ENCODE measurements at regions not wholly inside any gene's neighbourhood (a gene's known extent, or its start where the extent isn't known, plus 50 kb on each side); places are given as distances from the start of the nearest gene placed in this dataset.

- no peaks in the 10 kb centered on the region for H3K4me1 ChIP-seq (ENCODE audit: control insufficient read depth in 2 of 2, insufficient read depth in 2 of 2, low read length in 2 of 2)
- H3K27me3 ChIP-seq (ENCODE audit: control insufficient read depth in 2 of 2, insufficient read depth in 1 of 2, low read length in 1 of 2) = no peaks in the 10 kb centered on the region
- no peaks in the 10 kb centered on the region for H3K9me3 ChIP-seq (ENCODE audit: control insufficient read depth in 2 of 2, insufficient read depth in 1 of 2, low read length in 1 of 2)
- H3K4me3 ChIP-seq (ENCODE audit: low read length in 2 of 2) = no peak overlapping the region
- no peak overlapping the region for H3K27ac ChIP-seq (ENCODE audit: low read depth in 1 of 2, low read length in 1 of 2)
- DNase-seq (ENCODE audit: low read depth in 6 of 9, low spot score in 9 of 9) = no peak
- H3K36me3 ChIP-seq (ENCODE audit: control insufficient read depth in 2 of 2, insufficient read depth in 2 of 2, low read length in 1 of 2) = no peaks in the 10 kb centered on the region
Observed at GRCh38 chr9:7265181-7265580, 507.4 kb downstream of the KDM4C start.

GRCh38 chr9:7259544-7260241, 501.9 kb downstream of the KDM4C start:
- WGBS = 93% methylated on average over 6 of the region's 6 CpGs
- no peaks in the 10 kb centered on the region for H3K9me3 ChIP-seq (ENCODE audit: control insufficient read depth in 2 of 2, insufficient read depth in 1 of 2, low read length in 1 of 2)
- H3K27me3 ChIP-seq (ENCODE audit: control insufficient read depth in 2 of 2, insufficient read depth in 1 of 2, low read length in 1 of 2) = no peaks in the 10 kb centered on the region
- H3K4me1 ChIP-seq (ENCODE audit: control insufficient read depth in 2 of 2, insufficient read depth in 2 of 2, low read length in 2 of 2) = no peaks in the 10 kb centered on the region
- DNase-seq (ENCODE audit: low read depth in 6 of 9, low spot score in 9 of 9) = peak in 2 of 9 donors; percentile 16 to 29
- no peaks in the 10 kb centered on the region for H3K36me3 ChIP-seq (ENCODE audit: control insufficient read depth in 2 of 2, insufficient read depth in 2 of 2, low read length in 1 of 2)
- no peak overlapping the region for H3K27ac ChIP-seq (ENCODE audit: low read depth in 1 of 2, low read length in 1 of 2)
- no peak overlapping the region for H3K4me3 ChIP-seq (ENCODE audit: low read length in 2 of 2)

- no peaks in the 10 kb centered on the region for H3K36me3 ChIP-seq (ENCODE audit: control insufficient read depth in 2 of 2, insufficient read depth in 2 of 2, low read length in 1 of 2)
- 91% methylated on average over 3 of the region's 3 CpGs for WGBS
- no peaks in the 10 kb centered on the region for H3K27me3 ChIP-seq (ENCODE audit: control insufficient read depth in 2 of 2, insufficient read depth in 1 of 2, low read length in 1 of 2)
- H3K9me3 ChIP-seq (ENCODE audit: control insufficient read depth in 2 of 2, insufficient read depth in 1 of 2, low read length in 1 of 2) = no peaks in the 10 kb centered on the region
- H3K27ac ChIP-seq (ENCODE audit: low read depth in 1 of 2, low read length in 1 of 2) = no peak overlapping the region
- H3K4me1 ChIP-seq (ENCODE audit: control insufficient read depth in 2 of 2, insufficient read depth in 2 of 2, low read length in 2 of 2) = no peaks in the 10 kb centered on the region
- no peak for DNase-seq (ENCODE audit: low read depth in 6 of 9, low spot score in 9 of 9)
- no peak overlapping the region for H3K4me3 ChIP-seq (ENCODE audit: low read length in 2 of 2)
Observed at GRCh38 chr9:7258688-7259396, 501.1 kb downstream of the KDM4C start.

- DNase-seq (ENCODE audit: low read depth in 6 of 9, low spot score in 9 of 9) = no peak
- Histone ChIP-seq H3K9me3 (ENCODE audit: control insufficient read depth in 2 of 2, insufficient read depth in 1 of 2, low read length in 1 of 2) (no peaks in the 10 kb centered on the region), H3K4me3 (ENCODE audit: low read length in 2 of 2) (no peak overlapping the region), H3K27ac (ENCODE audit: low read depth in 1 of 2, low read length in 1 of 2) (no peak overlapping the region), H3K27me3 (ENCODE audit: control insufficient read depth in 2 of 2, insufficient read depth in 1 of 2, low read length in 1 of 2) (no peaks in the 10 kb centered on the region), H3K36me3 (ENCODE audit: control insufficient read depth in 2 of 2, insufficient read depth in 2 of 2, low read length in 1 of 2) (no peaks in the 10 kb centered on the region), H3K4me1 (ENCODE audit: control insufficient read depth in 2 of 2, insufficient read depth in 2 of 2, low read length in 2 of 2) (no peaks in the 10 kb centered on the region)
- WGBS = 94% methylated on average over 3 of the region's 3 CpGs
Observed at GRCh38 chr9:7246917-7247522, 489.2 kb downstream of the KDM4C start.

- no peak for DNase-seq (ENCODE audit: low read depth in 6 of 9, low spot score in 9 of 9)
Observed at GRCh38 chr9:7245976-7246580, 488.3 kb downstream of the KDM4C start.

GRCh38 chr9:7243838-7244237, 486.1 kb downstream of the KDM4C start:
- no peaks in the 10 kb centered on the region for H3K36me3 ChIP-seq (ENCODE audit: control insufficient read depth in 2 of 2, insufficient read depth in 2 of 2, low read length in 1 of 2)
- H3K27ac ChIP-seq (ENCODE audit: low read depth in 1 of 2, low read length in 1 of 2) = no peak overlapping the region
- no peak for DNase-seq (ENCODE audit: low read depth in 6 of 9, low spot score in 9 of 9)
- H3K9me3 ChIP-seq (ENCODE audit: control insufficient read depth in 2 of 2, insufficient read depth in 1 of 2, low read length in 1 of 2) = no peaks in the 10 kb centered on the region
- H3K4me1 ChIP-seq (ENCODE audit: control insufficient read depth in 2 of 2, insufficient read depth in 2 of 2, low read length in 2 of 2) = no peaks in the 10 kb centered on the region
- no peaks in the 10 kb centered on the region for H3K27me3 ChIP-seq (ENCODE audit: control insufficient read depth in 2 of 2, insufficient read depth in 1 of 2, low read length in 1 of 2)
- H3K4me3 ChIP-seq (ENCODE audit: low read length in 2 of 2) = no peak overlapping the region

More at GRCh38 chr9:7245976-7246580, 488.3 kb downstream of the KDM4C start:
- no peaks in the 10 kb centered on the region for H3K36me3 ChIP-seq (ENCODE audit: control insufficient read depth in 2 of 2, insufficient read depth in 2 of 2, low read length in 1 of 2)
- no peak overlapping the region for H3K27ac ChIP-seq (ENCODE audit: low read depth in 1 of 2, low read length in 1 of 2)
- WGBS = 40% methylated on average over 8 of the region's 8 CpGs
- no peaks in the 10 kb centered on the region for H3K9me3 ChIP-seq (ENCODE audit: control insufficient read depth in 2 of 2, insufficient read depth in 1 of 2, low read length in 1 of 2)
- no peaks in the 10 kb centered on the region for H3K4me1 ChIP-seq (ENCODE audit: control insufficient read depth in 2 of 2, insufficient read depth in 2 of 2, low read length in 2 of 2)
- H3K4me3 ChIP-seq (ENCODE audit: low read length in 2 of 2) = no peak overlapping the region
- H3K27me3 ChIP-seq (ENCODE audit: control insufficient read depth in 2 of 2, insufficient read depth in 1 of 2, low read length in 1 of 2) = no peaks in the 10 kb centered on the region

- WGBS = 96% methylated on average over 1 of the region's 1 CpG
- no peaks in the 10 kb centered on the region for H3K27me3 ChIP-seq (ENCODE audit: control insufficient read depth in 2 of 2, insufficient read depth in 1 of 2, low read length in 1 of 2)
- peaks cover 0 to 7% of the 10 kb centered on the region in 2 donors for H3K4me1 ChIP-seq (ENCODE audit: control insufficient read depth in 2 of 2, insufficient read depth in 2 of 2, low read length in 2 of 2)
- H3K4me3 ChIP-seq (ENCODE audit: low read length in 2 of 2) = no peak overlapping the region
- H3K27ac ChIP-seq (ENCODE audit: low read depth in 1 of 2, low read length in 1 of 2) = no peak overlapping the region
- DNase-seq (ENCODE audit: low read depth in 6 of 9, low spot score in 9 of 9) = no peak
- H3K36me3 ChIP-seq (ENCODE audit: control insufficient read depth in 2 of 2, insufficient read depth in 2 of 2, low read length in 1 of 2) = no peaks in the 10 kb centered on the region
- no peaks in the 10 kb centered on the region for H3K9me3 ChIP-seq (ENCODE audit: control insufficient read depth in 2 of 2, insufficient read depth in 1 of 2, low read length in 1 of 2)
Observed at GRCh38 chr9:7242126-7242525, 484.4 kb downstream of the KDM4C start.

- no peaks in the 10 kb centered on the region for H3K27me3 ChIP-seq (ENCODE audit: control insufficient read depth in 2 of 2, insufficient read depth in 1 of 2, low read length in 1 of 2)
- H3K36me3 ChIP-seq (ENCODE audit: control insufficient read depth in 2 of 2, insufficient read depth in 2 of 2, low read length in 1 of 2) = no peaks in the 10 kb centered on the region
- no peak overlapping the region for H3K4me3 ChIP-seq (ENCODE audit: low read length in 2 of 2)
- no peak for DNase-seq (ENCODE audit: low read depth in 6 of 9, low spot score in 9 of 9)
- H3K9me3 ChIP-seq (ENCODE audit: control insufficient read depth in 2 of 2, insufficient read depth in 1 of 2, low read length in 1 of 2) = no peaks in the 10 kb centered on the region
- WGBS = 98% methylated on average over 2 of the region's 2 CpGs
- H3K27ac ChIP-seq (ENCODE audit: low read depth in 1 of 2, low read length in 1 of 2) = no peak overlapping the region
- peaks cover 0 to 7% of the 10 kb centered on the region in 2 donors for H3K4me1 ChIP-seq (ENCODE audit: control insufficient read depth in 2 of 2, insufficient read depth in 2 of 2, low read length in 2 of 2)
Observed at GRCh38 chr9:7241694-7242093, 483.9 kb downstream of the KDM4C start.

Measured in thymus (tissue), 11 donors.